Heart left ventricle (tissue), 13 donors: ENCODE measurements at regions not wholly inside any gene's neighbourhood (a gene's known extent, or its start where the extent isn't known, plus 50 kb on each side); places are given as distances from the start of the nearest gene placed in this dataset.

Experiments
- POLR2A ChIP-seq, 2 donors: fragments of 450-650 bp; IDR thresholded peaks; one replicate each; pipeline ENCODE4 v1.6.1; 2017; ENCODE audit warnings: antibody characterized with exemption in 2 of 2, mild to moderate bottlenecking in 2 of 2, moderate library complexity in 2 of 2
- TF ChIP-seq, protein P1 (sequence below), 12 donors: fragments of 200-600 bp; sonication (generic) in 4 of 12; IDR thresholded peaks; one replicate each; pipeline versions ENCODE4 v1.5.0 to v1.8.0; 2018 to 2022; ENCODE audit warnings: antibody characterized with exemption in 12 of 12, mild to moderate bottlenecking in 5 of 12
- donor health status: ischemic (EF 13 %, LVEDD 7.1; RV severe dilation, severe dysfunction).
- donor health status: DM: no; HTN: yes; CAD: no.
- donor health status: DM: no; HTN: no; CAD: no.
- donor health status: ischemic (EF 25% LVEDD 6.9; RV normal size, moderate dysfunction).
- donor health status: ischemic (EF 25% LVEDD 5.7; RV mildly dilated, moderate dysfunction).
- donor health status: ischemic (EF 35%, LVEDD 5.7; RV mildly dilated, moderate dysfunction).
- donor health status: nonischemic (EF 11% LVEDD 7.7; RV severe dilation, severe dysfunction).
- donor health status: DM: yes; HTN: yes; CAD: no.
- donor health status: PGD.
- donor health status: ischemic (EF 29% LVEDD 5.4; RV normal size, mild dysfunction).
- donor health status: nonischemic (EF 23%, LVEDD 6.1; RV moderate dilation, normal function).

DNA sequence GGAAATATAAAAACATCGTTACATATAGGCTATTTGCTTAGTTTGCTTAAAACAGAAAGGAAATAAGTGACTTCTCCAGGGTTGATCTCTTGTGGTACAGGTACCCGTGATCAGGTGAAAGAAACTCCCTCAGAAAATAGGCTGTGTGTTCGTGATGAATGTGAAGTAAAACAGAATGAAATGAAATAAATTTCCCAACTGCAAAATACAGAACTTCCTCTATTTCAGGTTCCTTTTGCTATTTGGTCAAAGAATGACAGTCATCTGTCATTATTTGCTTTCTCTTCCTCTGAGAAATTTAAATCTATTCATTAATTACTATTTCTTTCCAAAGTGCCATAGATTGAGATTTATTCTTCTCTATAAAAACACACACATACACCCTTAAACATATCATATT is 408.1 kb downstream of the FAM170A start:
- TF ChIP-seq, protein P1, sequence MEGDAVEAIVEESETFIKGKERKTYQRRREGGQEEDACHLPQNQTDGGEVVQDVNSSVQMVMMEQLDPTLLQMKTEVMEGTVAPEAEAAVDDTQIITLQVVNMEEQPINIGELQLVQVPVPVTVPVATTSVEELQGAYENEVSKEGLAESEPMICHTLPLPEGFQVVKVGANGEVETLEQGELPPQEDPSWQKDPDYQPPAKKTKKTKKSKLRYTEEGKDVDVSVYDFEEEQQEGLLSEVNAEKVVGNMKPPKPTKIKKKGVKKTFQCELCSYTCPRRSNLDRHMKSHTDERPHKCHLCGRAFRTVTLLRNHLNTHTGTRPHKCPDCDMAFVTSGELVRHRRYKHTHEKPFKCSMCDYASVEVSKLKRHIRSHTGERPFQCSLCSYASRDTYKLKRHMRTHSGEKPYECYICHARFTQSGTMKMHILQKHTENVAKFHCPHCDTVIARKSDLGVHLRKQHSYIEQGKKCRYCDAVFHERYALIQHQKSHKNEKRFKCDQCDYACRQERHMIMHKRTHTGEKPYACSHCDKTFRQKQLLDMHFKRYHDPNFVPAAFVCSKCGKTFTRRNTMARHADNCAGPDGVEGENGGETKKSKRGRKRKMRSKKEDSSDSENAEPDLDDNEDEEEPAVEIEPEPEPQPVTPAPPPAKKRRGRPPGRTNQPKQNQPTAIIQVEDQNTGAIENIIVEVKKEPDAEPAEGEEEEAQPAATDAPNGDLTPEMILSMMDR (IDR thresholded peaks at IDR 0.05): no peak
- TF ChIP-seq POLR2A (IDR thresholded peaks at IDR 0.05): no peak
